ENCODE measurements at regions not wholly inside any gene's neighbourhood (a gene's known extent, or its start where the extent isn't known, plus 50 kb on each side); places are given as distances from the start of the nearest gene placed in this dataset.
"Not testable (repeated sequence)": the region's sequence is repeated elsewhere in the genome, so short reads cannot be mapped to it uniquely, and the experiment has no call there.

GRCh38 chr10:33829899-33830298 is 495.4 kb upstream of the NRP1 start:
- H3K27ac ChIP-seq (ENCODE audit: low read depth, low read length); H2AFZ ChIP-seq (ENCODE audit: low read length); H3K56ac ChIP-seq (replicated peaks; ENCODE audit: insufficient read length, low read depth, low read length); FAIRE-seq; H4K20me1 ChIP-seq (replicated peaks in 1 of 2; ENCODE audit: control insufficient read depth in 1 of 2, insufficient read depth in 2 of 2, low read length in 2 of 2); H3K9me3 ChIP-seq (ENCODE audit: insufficient read depth in 2 of 2, low read depth in 1 of 2, low read length in 1 of 2); H3K14ac ChIP-seq (ENCODE audit: insufficient read length); H3K4me2 ChIP-seq (ENCODE audit: insufficient read depth in 1 of 2, low read depth in 2 of 2, low read length in 2 of 2); CTCF ChIA-PET (ENCODE audit: partially characterized antibody); H3K18ac ChIP-seq (ENCODE audit: extremely low read depth, low read length); H3K9ac ChIP-seq (replicated peaks in 1 of 4; ENCODE audit: extremely low read depth in 1 of 4, low read depth in 3 of 4, low read length in 3 of 4); H2AK5ac ChIP-seq (ENCODE audit: low read depth, low read length); H2BK12ac ChIP-seq (ENCODE audit: low read depth, low read length); H3K27me3 ChIP-seq (replicated peaks in 1 of 4; ENCODE audit: control insufficient read depth in 3 of 4, extremely low read depth in 1 of 4, insufficient read depth in 3 of 4, low read length in 3 of 4); H3K23me2 ChIP-seq (ENCODE audit: low read depth, low read length); H2BK15ac ChIP-seq (ENCODE audit: low read length); H3K4me1 ChIP-seq (replicated peaks in 1 of 4; ENCODE audit: control insufficient read depth in 3 of 4, insufficient read depth in 4 of 4, low read length in 3 of 4); H3K23ac ChIP-seq (ENCODE audit: insufficient read length); H3K4ac ChIP-seq (replicated peaks; ENCODE audit: insufficient read length, low read depth, low read length); H2BK20ac ChIP-seq (ENCODE audit: low read length); H2BK120ac ChIP-seq (replicated peaks; ENCODE audit: low read depth, low read length); H3K79me1 ChIP-seq (ENCODE audit: low read depth, low read length); POLR2A ChIA-PET (ENCODE audit: partially characterized antibody); H4K8ac ChIP-seq (ENCODE audit: extremely low read depth, insufficient read depth, low read length); H3K36me3 ChIP-seq (ENCODE audit: control insufficient read depth in 2 of 4, insufficient read depth in 4 of 4, low read length in 3 of 4); H3K4me3 ChIP-seq (ENCODE audit: extremely low read depth in 1 of 4, insufficient read depth in 2 of 4, low read depth in 3 of 4, low read length in 4 of 4); H3K79me2 ChIP-seq (ENCODE audit: control insufficient read depth in 1 of 2, insufficient read depth in 2 of 2, low read length in 2 of 2); H4K91ac ChIP-seq (replicated peaks; ENCODE audit: insufficient read length, low read length); H4K5ac ChIP-seq (ENCODE audit: insufficient read length, low read depth, low read length); DNase-seq (ENCODE audit: low read depth in 1 of 2, low spot score in 2 of 2); H2BK5ac ChIP-seq (ENCODE audit: low read depth, low read length): not testable (repeated sequence)
- 96% methylated on average over 3 of the region's 3 CpGs; no CpG with 5 or more reads in 1 of the 2 experiments for WGBS, 2 experiments (ENCODE audit: extremely low coverage in 1 of 2, insufficient coverage in 1 of 2, insufficient read length in 1 of 2, insufficient replicate concordance in 2 of 2, low coverage in 1 of 2, low lambda C conversion rate in 2 of 2, missing lambda C conversion rate in 1 of 2)

Data from H1 (cell line).